ENCODE measurements at regions not wholly inside any gene's neighbourhood (a gene's known extent, or its start where the extent isn't known, plus 50 kb on each side); places are given as distances from the start of the nearest gene placed in this dataset.
"Not testable (repeated sequence)": the region's sequence is repeated elsewhere in the genome, so short reads cannot be mapped to it uniquely, and the experiment has no call there.

- TF ChIP-seq, protein P1, sequence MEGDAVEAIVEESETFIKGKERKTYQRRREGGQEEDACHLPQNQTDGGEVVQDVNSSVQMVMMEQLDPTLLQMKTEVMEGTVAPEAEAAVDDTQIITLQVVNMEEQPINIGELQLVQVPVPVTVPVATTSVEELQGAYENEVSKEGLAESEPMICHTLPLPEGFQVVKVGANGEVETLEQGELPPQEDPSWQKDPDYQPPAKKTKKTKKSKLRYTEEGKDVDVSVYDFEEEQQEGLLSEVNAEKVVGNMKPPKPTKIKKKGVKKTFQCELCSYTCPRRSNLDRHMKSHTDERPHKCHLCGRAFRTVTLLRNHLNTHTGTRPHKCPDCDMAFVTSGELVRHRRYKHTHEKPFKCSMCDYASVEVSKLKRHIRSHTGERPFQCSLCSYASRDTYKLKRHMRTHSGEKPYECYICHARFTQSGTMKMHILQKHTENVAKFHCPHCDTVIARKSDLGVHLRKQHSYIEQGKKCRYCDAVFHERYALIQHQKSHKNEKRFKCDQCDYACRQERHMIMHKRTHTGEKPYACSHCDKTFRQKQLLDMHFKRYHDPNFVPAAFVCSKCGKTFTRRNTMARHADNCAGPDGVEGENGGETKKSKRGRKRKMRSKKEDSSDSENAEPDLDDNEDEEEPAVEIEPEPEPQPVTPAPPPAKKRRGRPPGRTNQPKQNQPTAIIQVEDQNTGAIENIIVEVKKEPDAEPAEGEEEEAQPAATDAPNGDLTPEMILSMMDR (conservative IDR thresholded peaks at IDR 0.05; ENCODE audit: low read depth, low read length) = no peak
- DNase-seq (ENCODE audit: low read depth) = no peak
- H3K4me3 ChIP-seq (ENCODE audit: low read depth, low read length) = no peak overlapping the region
Measured at GRCh38 chr12:105654606-105655005, 324.1 kb downstream of the C12orf75 start.

GRCh38 chr12:105658389-105658788 is 327.9 kb downstream of the C12orf75 start:
- TF ChIP-seq, protein P1 (conservative IDR thresholded peaks at IDR 0.05; ENCODE audit: low read depth, low read length) = no peak
- DNase-seq (ENCODE audit: low read depth) = no peak
- H3K4me3 ChIP-seq (ENCODE audit: low read depth, low read length) = no peak overlapping the region

GRCh38 chr12:105659355-105660075 is 329.0 kb downstream of the C12orf75 start:
- TF ChIP-seq, protein P1 (conservative IDR thresholded peaks at IDR 0.05; ENCODE audit: low read depth, low read length) = no peak

DNA sequence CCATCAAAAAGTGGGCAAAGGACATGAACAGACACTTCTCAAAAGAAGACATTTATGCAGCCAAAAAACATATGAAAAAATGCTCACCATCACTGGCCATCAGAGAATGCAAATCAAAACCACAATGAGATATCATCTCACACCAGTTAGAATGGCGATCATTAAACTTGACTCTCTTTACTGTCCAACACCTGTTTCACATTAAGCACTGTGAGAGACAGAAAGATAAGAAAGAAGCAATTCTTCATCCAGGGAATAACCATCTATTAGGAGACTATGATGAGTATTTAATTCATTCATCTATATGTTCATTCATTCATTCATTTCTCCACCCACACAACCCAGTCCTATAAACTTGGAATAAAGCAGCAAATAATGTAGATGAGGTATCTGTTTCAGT is 334.3 kb downstream of the C12orf75 start:
- not testable (repeated sequence) for DNase-seq (ENCODE audit: low read depth); H3K4me3 ChIP-seq (ENCODE audit: low read depth, low read length)

More at GRCh38 chr12:105659355-105660075, 329.0 kb downstream of the C12orf75 start:
- no peak for DNase-seq (ENCODE audit: low read depth)
- no peak overlapping the region for H3K4me3 ChIP-seq (ENCODE audit: low read depth, low read length)

GRCh38 chr12:105665366-105665765 is 334.9 kb downstream of the C12orf75 start:
- no peak overlapping the region for H3K4me3 ChIP-seq (ENCODE audit: low read depth, low read length)
- TF ChIP-seq, protein P1 (conservative IDR thresholded peaks at IDR 0.05; ENCODE audit: low read depth, low read length) = no peak
- DNase-seq (ENCODE audit: low read depth) = no peak

GRCh38 chr12:105667973-105668743 is 337.7 kb downstream of the C12orf75 start:
- H3K4me3 ChIP-seq (ENCODE audit: low read depth, low read length) = no peak overlapping the region
- no peak for DNase-seq (ENCODE audit: low read depth)
- TF ChIP-seq, protein P1 (conservative IDR thresholded peaks at IDR 0.05; ENCODE audit: low read depth, low read length) = no peak

- H3K4me3 ChIP-seq (ENCODE audit: low read depth, low read length) = no peak overlapping the region
- TF ChIP-seq, protein P1 (conservative IDR thresholded peaks at IDR 0.05; ENCODE audit: low read depth, low read length) = no peak
- DNase-seq (ENCODE audit: low read depth) = no peak
Measured at GRCh38 chr12:105670672-105671071, 340.2 kb downstream of the C12orf75 start.
